COR-L47 (cell line): ENCODE measurements at regions not wholly inside any gene's neighbourhood (a gene's known extent, or its start where the extent isn't known, plus 50 kb on each side); places are given as distances from the start of the nearest gene placed in this dataset.
"Not testable (repeated sequence)": the region's sequence is repeated elsewhere in the genome, so short reads cannot be mapped to it uniquely, and the experiment has no call there.

ENCODE experiments used
- DNase-seq: peaks from one replicate; lab custom pipeline; 2025; lab: John Stamatoyannopoulos, UW

- no peak for DNase-seq
These were observed 281.0 kb upstream of the MAOA start for GRCh38 chrX:43375136-43375535.

- DNase-seq = no peak
These were observed 275.4 kb upstream of the MAOA start for GRCh38 chrX:43380704-43381103.

GRCh38 chrX:43386875-43387274 is 269.2 kb upstream of the MAOA start:
- DNase-seq = no peak

GRCh38 chrX:43405191-43405590 is 250.9 kb upstream of the MAOA start:
- DNase-seq = no peak

GRCh38 chrX:43423876-43424275 is 232.2 kb upstream of the MAOA start:
- no peak for DNase-seq

GRCh38 chrX:43436517-43436916 is 219.6 kb upstream of the MAOA start:
- DNase-seq = no peak

- DNase-seq = no peak
These were observed 209.3 kb upstream of the MAOA start for GRCh38 chrX:43446752-43447151.

GRCh38 chrX:43448688-43449087 is 207.4 kb upstream of the MAOA start:
- DNase-seq = no peak

- DNase-seq = no peak
These were observed 205.7 kb upstream of the MAOA start for GRCh38 chrX:43450355-43450754.

- DNase-seq = not testable (repeated sequence)
These were observed 204.0 kb upstream of the MAOA start for GRCh38 chrX:43451976-43452686.

- DNase-seq = no peak
These were observed 200.0 kb upstream of the MAOA start for GRCh38 chrX:43456063-43456462.

GRCh38 chrX:43456906-43457305 is 199.2 kb upstream of the MAOA start:
- DNase-seq = no peak

GRCh38 chrX:43467608-43468234 is 188.4 kb upstream of the MAOA start:
- no peak for DNase-seq

GRCh38 chrX:43469391-43470054 is 186.6 kb upstream of the MAOA start:
- DNase-seq = no peak

- DNase-seq = no peak
These were observed 181.8 kb upstream of the MAOA start for GRCh38 chrX:43474321-43474720.

- no peak for DNase-seq
These were observed 177.0 kb upstream of the MAOA start for GRCh38 chrX:43479070-43479469.

- DNase-seq = no peak
These were observed 176.2 kb upstream of the MAOA start for GRCh38 chrX:43479850-43480249.

- DNase-seq = no peak
These were observed 174.5 kb upstream of the MAOA start for GRCh38 chrX:43481576-43481975.

GRCh38 chrX:43493756-43494155 is 162.3 kb upstream of the MAOA start:
- DNase-seq = no peak

- DNase-seq = no peak
These were observed 155.9 kb upstream of the MAOA start for GRCh38 chrX:43500246-43500645.

GRCh38 chrX:43500996-43501694 is 155.0 kb upstream of the MAOA start:
- DNase-seq = no peak

GRCh38 chrX:43504394-43504793 is 151.7 kb upstream of the MAOA start:
- no peak for DNase-seq

GRCh38 chrX:43505769-43506168 is 150.3 kb upstream of the MAOA start:
- no peak for DNase-seq
